HEK293T (cell line): ENCODE measurements at regions not wholly inside any gene's neighbourhood (a gene's known extent, or its start where the extent isn't known, plus 50 kb on each side); places are given as distances from the start of the nearest gene placed in this dataset.

ENCODE experiments used
- CTCF ChIA-PET: fragments of 350-600 bp; formaldehyde crosslinking; extraction: SDS; loops from one replicate; lab custom pipeline; 2021; ENCODE audit warnings: antibody characterized with exemption, inconsistent platforms; lab: Yijun Ruan, JAX
- POLR2A ChIA-PET: fragments of 350-600 bp; formaldehyde crosslinking; extraction: SDS; loops from one replicate; lab custom pipeline; 2020; ENCODE audit warnings: antibody characterized with exemption, inconsistent platforms; lab: Yijun Ruan, JAX
- DNase-seq: peaks from one replicate; pipeline ENCODE4 v3.0.0; 2012; ENCODE audit warnings: mixed read lengths; ENCODE audit errors: extremely low spot score
- ARNT ChIP-seq: fragments of 450-650 bp; IDR thresholded peaks from 2 replicates; pipeline ENCODE4 v1.6.1; 2017; ENCODE audit warnings: mild to moderate bottlenecking
- BHLHE40 ChIP-seq: fragments of 450-650 bp; IDR thresholded peaks from 2 replicates; pipeline ENCODE4 v1.6.1; 2016; ENCODE audit warnings: mild to moderate bottlenecking, moderate library complexity, borderline replicate concordance
- CTBP1 ChIP-seq: fragments of 450-650 bp; IDR thresholded peaks from 2 replicates; pipeline ENCODE4 v1.6.1; 2016; ENCODE audit warnings: borderline replicate concordance
- ELF4 ChIP-seq: fragments of 450-650 bp; IDR thresholded peaks from 2 replicates; pipeline ENCODE4 v1.6.1; 2017; ENCODE audit warnings: antibody characterized with exemption
- FOXA1 ChIP-seq: fragments of 450-650 bp; IDR thresholded peaks from 2 replicates; pipeline ENCODE4 v1.6.1; 2016; ENCODE audit warnings: mild to moderate bottlenecking
- FOXK2 ChIP-seq: fragments of 450-650 bp; IDR thresholded peaks from 2 replicates; pipeline ENCODE4 v1.6.1; 2016; ENCODE audit warnings: mild to moderate bottlenecking
- FOXM1 ChIP-seq: fragments of 450-650 bp; IDR thresholded peaks from 2 replicates; pipeline ENCODE4 v1.6.1; 2017; ENCODE audit warnings: mild to moderate bottlenecking, borderline replicate concordance
- HDGF ChIP-seq: fragments of 450-650 bp; IDR thresholded peaks from 2 replicates; pipeline ENCODE4 v1.6.1; 2017; ENCODE audit warnings: antibody characterized with exemption, borderline replicate concordance
- L3MBTL2 ChIP-seq: fragments of 450-650 bp; conservative IDR thresholded peaks from 2 replicates; pipeline ENCODE4 v1.6.1; 2016; ENCODE audit warnings: mild to moderate bottlenecking
- LEF1 ChIP-seq: fragments of 450-650 bp; IDR thresholded peaks from 2 replicates; pipeline ENCODE4 v1.6.1; 2017; ENCODE audit warnings: mild to moderate bottlenecking, borderline replicate concordance
- NFRKB ChIP-seq: fragments of 450-650 bp; IDR thresholded peaks from 2 replicates; pipeline ENCODE4 v1.6.1; 2016; ENCODE audit warnings: mild to moderate bottlenecking, moderate library complexity
- SP1 ChIP-seq: fragments of 450-650 bp; IDR thresholded peaks from 2 replicates; pipeline ENCODE4 v1.6.1; 2017
- SUZ12 ChIP-seq: fragments of 450-650 bp; IDR thresholded peaks from 2 replicates; pipeline ENCODE4 v1.6.1; 2016; ENCODE audit warnings: mild to moderate bottlenecking
- TARDBP ChIP-seq: fragments of 450-650 bp; IDR thresholded peaks from 2 replicates; pipeline ENCODE4 v1.6.1; 2016
- ZNF384 ChIP-seq: fragments of 450-650 bp; IDR thresholded peaks from 2 replicates; pipeline ENCODE4 v1.6.1; 2016
- TF ChIP-seq, protein P1 (sequence below): fragments of 450-650 bp; IDR thresholded peaks from 2 replicates; pipeline ENCODE4 v1.6.1; 2016

GRCh38 chr2:51990684-51991083 lies 958.8 kb upstream of the NRXN1 start:
- ChIA-PET POLR2A (no interaction called here), CTCF (no interaction called here)
- TF ChIP-seq FOXM1, result no peak
- no peak for TF ChIP-seq NFRKB
- no peak for TF ChIP-seq LEF1
- no peak for TF ChIP-seq SP1
- TF ChIP-seq ZNF384, result no peak
- TF ChIP-seq ARNT, result no peak
- no peak for TF ChIP-seq BHLHE40
- TF ChIP-seq, protein P1, sequence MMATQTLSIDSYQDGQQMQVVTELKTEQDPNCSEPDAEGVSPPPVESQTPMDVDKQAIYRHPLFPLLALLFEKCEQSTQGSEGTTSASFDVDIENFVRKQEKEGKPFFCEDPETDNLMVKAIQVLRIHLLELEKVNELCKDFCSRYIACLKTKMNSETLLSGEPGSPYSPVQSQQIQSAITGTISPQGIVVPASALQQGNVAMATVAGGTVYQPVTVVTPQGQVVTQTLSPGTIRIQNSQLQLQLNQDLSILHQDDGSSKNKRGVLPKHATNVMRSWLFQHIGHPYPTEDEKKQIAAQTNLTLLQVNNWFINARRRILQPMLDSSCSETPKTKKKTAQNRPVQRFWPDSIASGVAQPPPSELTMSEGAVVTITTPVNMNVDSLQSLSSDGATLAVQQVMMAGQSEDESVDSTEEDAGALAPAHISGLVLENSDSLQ, result no peak
- DNase-seq, result no peak

GRCh38 chr2:51986101-51986500 lies 954.2 kb upstream of the NRXN1 start:
- ChIA-PET CTCF (no interaction called here), POLR2A (no interaction called here)
- no peak for DNase-seq
- TF ChIP-seq CTBP1 (no peak), TARDBP (no peak), SUZ12 (no peak), ZNF384 (no peak), FOXM1 (no peak), L3MBTL2 (no peak), FOXA1 (no peak), FOXK2 (no peak), BHLHE40 (no peak), HDGF (no peak), ELF4 (no peak), ARNT (no peak), LEF1 (no peak), NFRKB (no peak), SP1 (no peak)
- TF ChIP-seq, protein P1, result no peak

DNA sequence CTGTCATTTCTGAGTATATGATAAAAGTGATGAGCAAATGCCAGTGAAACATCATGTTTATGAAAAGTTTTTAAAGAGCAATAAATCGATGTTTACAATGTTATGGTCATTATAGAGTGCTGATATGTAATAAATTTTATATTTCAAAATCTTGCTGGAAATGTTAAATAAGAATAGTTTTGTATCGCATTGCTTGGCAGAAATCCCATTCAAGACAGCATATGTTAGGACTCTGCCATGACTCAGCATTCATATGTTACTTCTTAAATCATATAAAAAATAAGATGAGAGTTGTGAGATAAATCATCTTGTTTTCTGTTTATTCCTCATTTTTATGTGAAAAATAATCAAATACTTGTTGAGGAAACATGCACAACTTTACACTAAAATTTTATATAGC lies 949.9 kb upstream of the NRXN1 start:
- POLR2A ChIA-PET, result no interaction called here
- DNase-seq, result no peak
- TF ChIP-seq LEF1 (no peak), FOXA1 (no peak), FOXK2 (no peak), ARNT (no peak), BHLHE40 (no peak), CTBP1 (no peak), HDGF (no peak), NFRKB (no peak), FOXM1 (no peak), SUZ12 (no peak), L3MBTL2 (no peak), TARDBP (no peak), ZNF384 (no peak), SP1 (no peak), ELF4 (no peak)
- TF ChIP-seq, protein P1, result no peak
- CTCF ChIA-PET, result no interaction called here

- DNase-seq, result no peak
- no peak for TF ChIP-seq ELF4
- no peak for TF ChIP-seq SUZ12
- no peak for TF ChIP-seq NFRKB
- no peak for TF ChIP-seq LEF1
- TF ChIP-seq, protein P1, result no peak
- no peak for TF ChIP-seq FOXM1
- no peak for TF ChIP-seq BHLHE40
- no peak for TF ChIP-seq FOXK2
- TF ChIP-seq SP1, result no peak
- no peak for TF ChIP-seq FOXA1
- no peak for TF ChIP-seq TARDBP
- TF ChIP-seq L3MBTL2, result no peak
- POLR2A ChIA-PET, result no interaction called here
- CTCF ChIA-PET, result no interaction called here
Observed at GRCh38 chr2:51976623-51977022, 944.7 kb upstream of the NRXN1 start.

DNA sequence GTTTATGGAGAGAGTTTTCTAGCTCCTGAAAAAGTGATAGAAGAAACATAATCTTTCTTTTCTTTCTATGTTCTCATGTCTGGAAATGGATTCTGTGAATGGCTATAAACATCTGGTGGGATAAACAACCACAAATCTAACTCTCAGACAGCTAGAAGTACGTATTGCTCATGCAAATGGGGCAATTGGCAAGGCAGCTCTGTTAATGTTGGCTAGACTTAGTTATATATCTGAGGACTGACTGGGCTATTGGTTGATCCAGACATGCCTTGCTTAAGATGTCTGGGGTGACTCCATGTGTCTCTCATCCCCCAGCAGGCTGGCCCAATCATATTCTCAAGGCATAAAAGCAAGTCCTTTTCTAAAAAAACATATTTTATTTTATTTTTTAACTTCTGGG lies 939.2 kb upstream of the NRXN1 start:
- no peak for DNase-seq
- TF ChIP-seq NFRKB (no peak), FOXA1 (no peak), TARDBP (no peak)
- ChIA-PET POLR2A (no interaction called here), CTCF (no interaction called here)

DNA sequence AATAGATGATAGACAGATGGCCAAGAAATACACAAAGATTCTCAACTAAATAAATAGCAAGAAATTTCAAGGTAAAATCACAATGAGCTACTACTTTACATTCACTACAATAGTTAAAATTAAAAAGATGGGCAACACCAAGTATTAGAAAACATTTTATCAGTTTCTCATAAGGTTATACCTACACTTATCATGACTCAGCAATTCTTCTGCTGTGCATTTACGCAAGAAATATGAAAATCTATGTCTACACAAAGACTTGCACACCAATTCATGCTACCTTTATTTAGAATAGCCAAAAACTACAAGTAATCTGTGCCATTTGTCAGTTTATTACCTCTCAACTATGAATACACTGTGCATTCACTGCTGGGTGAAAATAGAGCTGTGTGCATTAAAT lies 937.4 kb upstream of the NRXN1 start:
- ChIA-PET CTCF (no interaction called here), POLR2A (no interaction called here)
- TF ChIP-seq BHLHE40, result no peak
- TF ChIP-seq FOXA1, result no peak
- no peak for TF ChIP-seq FOXK2
- no peak for TF ChIP-seq HDGF
- TF ChIP-seq ZNF384, result no peak
- TF ChIP-seq LEF1, result no peak
- no peak for TF ChIP-seq ELF4
- no peak for TF ChIP-seq L3MBTL2
- TF ChIP-seq, protein P1, result no peak
- DNase-seq, result no peak
